H9 (cell line): ENCODE measurements at regions not wholly inside any gene's neighbourhood (a gene's known extent, or its start where the extent isn't known, plus 50 kb on each side); places are given as distances from the start of the nearest gene placed in this dataset.

Source experiments
- DNase-seq: peaks from one replicate; pipeline ENCODE4 v3.0.0-alpha.2; 2017
- H2AFZ ChIP-seq: one replicate; pipeline ENCODE4 v1.6.1; 2013; ENCODE audit warnings: mild to moderate bottlenecking, low read length, control low read depth, moderate library complexity
- H2AK5ac ChIP-seq: 2 replicates; pipeline ENCODE4 v1.6.1; 2013; ENCODE audit warnings: low read length, control low read depth, mixed read lengths; ENCODE audit not compliant: insufficient read length
- H2BK120ac ChIP-seq: one replicate; pipeline ENCODE4 v1.6.1; 2013; ENCODE audit warnings: low read depth, mild to moderate bottlenecking, low read length, control low read depth, inconsistent platforms; ENCODE audit not compliant: poor library complexity, severe bottlenecking
- H2BK12ac ChIP-seq: 2 replicates; pipeline ENCODE4 v1.6.1; 2013; ENCODE audit warnings: low read length, control low read depth, mixed read lengths, low read depth; ENCODE audit not compliant: insufficient read length
- H2BK15ac ChIP-seq: 2 replicates; pipeline ENCODE4 v1.6.1; 2013; ENCODE audit warnings: low read depth, low read length, control low read depth
- H2BK20ac ChIP-seq: one replicate; pipeline ENCODE4 v1.6.1; 2013; ENCODE audit warnings: low read depth, mild to moderate bottlenecking, low read length, control low read depth, inconsistent platforms; ENCODE audit not compliant: poor library complexity, severe bottlenecking
- H2BK5ac ChIP-seq: 2 replicates; pipeline ENCODE4 v1.6.1; 2013; ENCODE audit warnings: low read length, control low read depth, mixed read lengths; ENCODE audit not compliant: insufficient read length
- H3K14ac ChIP-seq: 2 replicates; pipeline ENCODE4 v1.6.1; 2013; ENCODE audit warnings: low read length, control low read depth; ENCODE audit not compliant: insufficient read depth
- H3K18ac ChIP-seq: 2 replicates; pipeline ENCODE4 v1.6.1; 2013; ENCODE audit warnings: low read depth, mild to moderate bottlenecking, mixed read lengths, low read length, control low read depth; ENCODE audit not compliant: insufficient read length
- H3K23ac ChIP-seq: 2 replicates; pipeline ENCODE4 v1.6.1; 2013; ENCODE audit warnings: low read length, control low read depth, mixed read lengths, low read depth; ENCODE audit not compliant: insufficient read length
- H3K23me2 ChIP-seq: 2 replicates; pipeline ENCODE4 v1.6.1; 2013; ENCODE audit warnings: low read depth, mild to moderate bottlenecking, mixed read lengths, low read length, control low read depth; ENCODE audit not compliant: insufficient read length, poor library complexity, severe bottlenecking
- H3K27ac ChIP-seq: 2 replicates; pipeline ENCODE4 v1.5.1; 2013; ENCODE audit warnings: low read length, control low read depth, mixed read lengths, low read depth; ENCODE audit not compliant: insufficient read length
- H3K27me3 ChIP-seq: 2 replicates; pipeline ENCODE4 v1.6.1; 2013; ENCODE audit warnings: low read length, control low read depth, inconsistent platforms; ENCODE audit not compliant: insufficient read depth
- H3K4ac ChIP-seq: 2 replicates; pipeline ENCODE4 v1.6.1; 2013; ENCODE audit warnings: low read depth, mild to moderate bottlenecking, control low read depth, inconsistent platforms, low read length, moderate library complexity
- H3K4me1 ChIP-seq: 2 replicates; pipeline ENCODE4 v1.6.1; 2013; ENCODE audit warnings: low read length, control low read depth, inconsistent platforms; ENCODE audit not compliant: insufficient read depth
- H3K4me2 ChIP-seq: 2 replicates; pipeline ENCODE4 v1.6.1; 2013; ENCODE audit warnings: low read length, control low read depth, mixed read lengths; ENCODE audit not compliant: insufficient read length, insufficient read depth
- H3K56ac ChIP-seq: 2 replicates; pipeline ENCODE4 v1.6.1; 2013; ENCODE audit warnings: low read depth, mild to moderate bottlenecking, mixed read lengths, low read length, control low read depth; ENCODE audit not compliant: insufficient read length
- H3K79me1 ChIP-seq: 2 replicates; pipeline ENCODE4 v1.6.1; 2013; ENCODE audit warnings: low read depth, mild to moderate bottlenecking, moderate library complexity, low read length, control low read depth, inconsistent platforms; ENCODE audit not compliant: insufficient read depth, poor library complexity, severe bottlenecking
- H3K79me2 ChIP-seq: 2 replicates; pipeline ENCODE4 v1.6.1; 2013; ENCODE audit warnings: low read length, control low read depth, inconsistent platforms; ENCODE audit not compliant: insufficient read depth
- H3K9ac ChIP-seq: 2 replicates; pipeline ENCODE4 v1.6.1; 2013; ENCODE audit warnings: low read length, control low read depth, mixed read lengths; ENCODE audit not compliant: insufficient read length; ENCODE audit errors: extremely low read depth
- H3K9me3 ChIP-seq: one replicate; pipeline ENCODE4 v1.6.1; 2013; ENCODE audit warnings: low read depth, low read length, inconsistent platforms; ENCODE audit not compliant: control insufficient read depth
- H3T11ph ChIP-seq: one replicate; pipeline ENCODE4 v1.6.1; 2013; ENCODE audit warnings: mild to moderate bottlenecking, low read length, control low read depth, inconsistent platforms
- H4K20me1 ChIP-seq: one replicate; pipeline ENCODE4 v1.6.1; 2013; ENCODE audit not compliant: control insufficient read depth, insufficient read length, insufficient read depth
- H4K5ac ChIP-seq: 2 replicates; pipeline ENCODE4 v1.6.1; 2013; ENCODE audit warnings: low read depth, mild to moderate bottlenecking, mixed read lengths, low read length, control low read depth; ENCODE audit not compliant: insufficient read length
- H4K8ac ChIP-seq: replicated peaks from 2 replicates; pipeline ENCODE4 v1.6.1; 2013; ENCODE audit warnings: low read length, control low read depth, mixed read lengths, low read depth; ENCODE audit not compliant: insufficient read length
- H4K91ac ChIP-seq: 2 replicates; pipeline ENCODE4 v1.6.1; 2013; ENCODE audit warnings: low read depth, mild to moderate bottlenecking, moderate library complexity, mixed read lengths, low read length, control low read depth; ENCODE audit not compliant: insufficient read length
- H3K27ac Mint-ChIP-seq, 3 experiments: 2 replicates in 2 of 3; 3 replicates in 1 of 3; pipeline ENCODE4 v1.8.0; 2020 to 2021; ENCODE audit warnings: mixed read lengths in 3 of 3, mild to moderate bottlenecking in 1 of 3, moderate library complexity in 1 of 3
- H3K27me3 Mint-ChIP-seq: 2 replicates; pipeline ENCODE4 v1.8.0; 2021; ENCODE audit warnings: low read depth, mild to moderate bottlenecking, moderate library complexity, mixed read lengths
- H3K36me3 Mint-ChIP-seq, 3 experiments: 2 replicates in 2 of 3; 3 replicates in 1 of 3; pipeline ENCODE4 v1.8.0; 2020 to 2021; ENCODE audit warnings: low read depth in 3 of 3, mixed read lengths in 3 of 3; ENCODE audit not compliant: insufficient read depth in 1 of 3
- H3K4me1 Mint-ChIP-seq, 2 experiments: 2 replicates each; pipeline ENCODE4 v1.8.0; 2020; ENCODE audit warnings: mixed read lengths in 2 of 2
- H3K4me3 Mint-ChIP-seq, 2 experiments: 2 replicates in 1 of 2; 3 replicates in 1 of 2; pipeline ENCODE4 v1.8.0; 2020 to 2021; ENCODE audit warnings: mild to moderate bottlenecking in 2 of 2, mixed read lengths in 2 of 2, moderate library complexity in 1 of 2
- H3K9me3 Mint-ChIP-seq, 2 experiments: 2 replicates in 1 of 2; 3 replicates in 1 of 2; pipeline ENCODE4 v1.8.0; 2020; ENCODE audit warnings: mild to moderate bottlenecking in 2 of 2, mixed read lengths in 2 of 2, moderate library complexity in 1 of 2
- WGBS: extraction: QIAGEN DNeasy Blood & Tissue Kit; methylation state at CpG from one replicate; pipeline ENCODE4 v1.1.7; 2013; ENCODE audit warnings: missing lambda C conversion rate, low lambda C conversion rate, mixed read lengths; ENCODE audit not compliant: insufficient read length; ENCODE audit errors: extremely low coverage; 5-methylcytosine and 5-hydroxymethylcytosine counted together
- TF ChIP-seq, protein P1 (sequence below): fragments of 200-600 bp; sonication (generic); conservative IDR thresholded peaks from 3 replicates; pipeline ENCODE4 v1.8.0; 2021; ENCODE audit warnings: antibody characterized with exemption, mild to moderate bottlenecking

DNA sequence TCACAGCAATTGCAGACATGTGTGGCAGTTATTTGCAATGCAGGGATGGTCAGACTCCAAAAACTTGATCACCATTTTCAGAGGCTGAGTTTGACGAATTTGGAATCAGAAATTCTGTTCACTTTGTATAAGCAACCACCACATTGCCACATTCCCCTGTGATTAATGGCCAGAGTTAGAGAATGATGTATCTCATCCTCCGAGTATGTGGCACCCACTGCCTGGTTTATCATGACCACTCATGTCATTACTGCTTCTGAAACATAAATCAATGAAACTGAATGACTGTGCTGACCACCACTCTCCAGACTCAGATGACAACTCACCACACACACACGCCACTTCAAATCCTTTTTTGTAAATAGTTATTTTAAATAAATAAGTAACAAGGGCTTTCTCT, 66.6 kb upstream of the CACHD1 start:
- Mint-ChIP-seq H3K36me3 (no peaks in the 10 kb centered on the region), H3K9me3 (no peaks in the 10 kb centered on the region), H3K27ac (no peak overlapping the region), H3K4me3 (no peak overlapping the region), H3K4me1 (peaks cover 2 to 8% of the 10 kb centered on the region in 2 experiments; a peak in 3 of 4 replicates), H3K27me3 (peaks cover 3% of the 10 kb centered on the region; the same call in 1 of the 2 replicates)
- no peaks in the 10 kb centered on the region for H3K9me3 ChIP-seq
- no peak overlapping the region for H3K23ac ChIP-seq
- H4K91ac ChIP-seq = no peak overlapping the region
- no peak overlapping the region for H3K27ac ChIP-seq
- H3K79me1 ChIP-seq = no peaks in the 10 kb centered on the region
- WGBS = no CpG with 5 or more reads among the region's 3 CpGs
- H4K5ac ChIP-seq = no peak overlapping the region
- no peaks in the 10 kb centered on the region for H3K79me2 ChIP-seq
- no peak overlapping the region for H2BK5ac ChIP-seq
- no peak overlapping the region for H4K8ac ChIP-seq
- no peak overlapping the region for H3K4me2 ChIP-seq
- H3K4ac ChIP-seq = no peak overlapping the region
- no peak overlapping the region for H3K56ac ChIP-seq
- no peak overlapping the region for H2BK20ac ChIP-seq
- no peaks in the 10 kb centered on the region for H3K23me2 ChIP-seq
- no peak overlapping the region for H2AK5ac ChIP-seq
- no peak for DNase-seq
- H3K9ac ChIP-seq = no peak overlapping the region
- no peak overlapping the region for H2BK120ac ChIP-seq
- no peak overlapping the region for H2AFZ ChIP-seq
- no peak overlapping the region for H2BK15ac ChIP-seq
- no peak overlapping the region for H3K14ac ChIP-seq
- no peaks in the 10 kb centered on the region for H3K4me1 ChIP-seq
- no peak overlapping the region for H3K18ac ChIP-seq
- H3T11ph ChIP-seq = no peak overlapping the region
- H4K20me1 ChIP-seq = no peaks in the 10 kb centered on the region
- H3K27me3 ChIP-seq = no peaks in the 10 kb centered on the region
- TF ChIP-seq, protein P1, sequence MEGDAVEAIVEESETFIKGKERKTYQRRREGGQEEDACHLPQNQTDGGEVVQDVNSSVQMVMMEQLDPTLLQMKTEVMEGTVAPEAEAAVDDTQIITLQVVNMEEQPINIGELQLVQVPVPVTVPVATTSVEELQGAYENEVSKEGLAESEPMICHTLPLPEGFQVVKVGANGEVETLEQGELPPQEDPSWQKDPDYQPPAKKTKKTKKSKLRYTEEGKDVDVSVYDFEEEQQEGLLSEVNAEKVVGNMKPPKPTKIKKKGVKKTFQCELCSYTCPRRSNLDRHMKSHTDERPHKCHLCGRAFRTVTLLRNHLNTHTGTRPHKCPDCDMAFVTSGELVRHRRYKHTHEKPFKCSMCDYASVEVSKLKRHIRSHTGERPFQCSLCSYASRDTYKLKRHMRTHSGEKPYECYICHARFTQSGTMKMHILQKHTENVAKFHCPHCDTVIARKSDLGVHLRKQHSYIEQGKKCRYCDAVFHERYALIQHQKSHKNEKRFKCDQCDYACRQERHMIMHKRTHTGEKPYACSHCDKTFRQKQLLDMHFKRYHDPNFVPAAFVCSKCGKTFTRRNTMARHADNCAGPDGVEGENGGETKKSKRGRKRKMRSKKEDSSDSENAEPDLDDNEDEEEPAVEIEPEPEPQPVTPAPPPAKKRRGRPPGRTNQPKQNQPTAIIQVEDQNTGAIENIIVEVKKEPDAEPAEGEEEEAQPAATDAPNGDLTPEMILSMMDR = no peak
- no peak overlapping the region for H2BK12ac ChIP-seq
